ENCODE measurements at regions not wholly inside any gene's neighbourhood (a gene's known extent, or its start where the extent isn't known, plus 50 kb on each side); places are given as distances from the start of the nearest gene placed in this dataset.

GRCh38 chr12:91563011-91563765, 380.6 kb upstream of the DCN start:
- Histone ChIP-seq H4K20me1 (ENCODE audit: insufficient read depth, low read length) (no peaks in the 10 kb centered on the region), H3K79me2 (ENCODE audit: insufficient read depth, low read length) (no peaks in the 10 kb centered on the region), H2AFZ (ENCODE audit: low read depth, low read length) (no peak overlapping the region), H3K27ac (ENCODE audit: low read depth, low read length) (no peak overlapping the region), H3K9me3 (ENCODE audit: insufficient read depth, low read depth, low read length) (no peaks in the 10 kb centered on the region), H3K9ac (ENCODE audit: low read length) (no peak overlapping the region), H3K4me3 (ENCODE audit: insufficient read depth, low read depth, low read length) (no peak overlapping the region), H3K27me3 (ENCODE audit: insufficient read depth, low read length) (no peaks in the 10 kb centered on the region), H3K4me1 (ENCODE audit: insufficient read depth, low read length) (peaks cover 5% of the 10 kb centered on the region), H3K36me3 (ENCODE audit: insufficient read depth, low read length) (no peaks in the 10 kb centered on the region), H3K4me2 (ENCODE audit: low read length) (no peak overlapping the region)
- Mint-ChIP-seq H3K36me3 (ENCODE audit: low read depth, unreplicated experiment) (no peaks in the 10 kb centered on the region), H3K4me3 (ENCODE audit: unreplicated experiment) (no peak overlapping the region), H3K9me3 (ENCODE audit: unreplicated experiment) (peaks cover 4% of the 10 kb centered on the region), H3K4me1 (ENCODE audit: low read depth, unreplicated experiment) (peaks cover 18% of the 10 kb centered on the region), H3K27ac (ENCODE audit: unreplicated experiment) (no peak overlapping the region), H3K27me3 (ENCODE audit: low read depth, unreplicated experiment) (no peaks in the 10 kb centered on the region)
- DNase-seq (ENCODE audit: low read depth) (no peak), FAIRE-seq (no peak)
- TF ChIP-seq CTCF (IDR thresholded peaks at IDR 0.05; ENCODE audit: insufficient read depth, low read depth, low read length) (no peak), EZH2 (IDR thresholded peaks at IDR 0.05; ENCODE audit: insufficient read depth, low read length) (no peak)

- Histone ChIP-seq H3K79me2 (ENCODE audit: insufficient read depth, low read length) (no peaks in the 10 kb centered on the region), H3K4me2 (ENCODE audit: low read length) (no peak overlapping the region), H3K27me3 (ENCODE audit: insufficient read depth, low read length) (no peaks in the 10 kb centered on the region), H3K4me3 (ENCODE audit: insufficient read depth, low read depth, low read length) (no peak overlapping the region), H3K4me1 (ENCODE audit: insufficient read depth, low read length) (peaks cover 5% of the 10 kb centered on the region), H2AFZ (ENCODE audit: low read depth, low read length) (no peak overlapping the region), H3K27ac (ENCODE audit: low read depth, low read length) (no peak overlapping the region), H3K36me3 (ENCODE audit: insufficient read depth, low read length) (no peaks in the 10 kb centered on the region), H4K20me1 (ENCODE audit: insufficient read depth, low read length) (no peaks in the 10 kb centered on the region), H3K9me3 (ENCODE audit: insufficient read depth, low read depth, low read length) (no peaks in the 10 kb centered on the region), H3K9ac (ENCODE audit: low read length) (no peak overlapping the region)
- no peaks in the 10 kb centered on the region for H3K36me3 Mint-ChIP-seq (ENCODE audit: low read depth, unreplicated experiment)
- TF ChIP-seq EZH2 (IDR thresholded peaks at IDR 0.05; ENCODE audit: insufficient read depth, low read length) (no peak), CTCF (IDR thresholded peaks at IDR 0.05; ENCODE audit: insufficient read depth, low read depth, low read length) (no peak)
- peaks cover 4% of the 10 kb centered on the region for H3K9me3 Mint-ChIP-seq (ENCODE audit: unreplicated experiment)
- no peak overlapping the region for H3K4me3 Mint-ChIP-seq (ENCODE audit: unreplicated experiment)
- no peaks in the 10 kb centered on the region for H3K27me3 Mint-ChIP-seq (ENCODE audit: low read depth, unreplicated experiment)
- FAIRE-seq (no peak), DNase-seq (ENCODE audit: low read depth) (no peak)
- H3K27ac Mint-ChIP-seq (ENCODE audit: unreplicated experiment): no peak overlapping the region
- peaks cover 18% of the 10 kb centered on the region for H3K4me1 Mint-ChIP-seq (ENCODE audit: low read depth, unreplicated experiment)
Measured at GRCh38 chr12:91562476-91562875, 379.9 kb upstream of the DCN start.

GRCh38 chr12:91561958-91562325, 379.3 kb upstream of the DCN start:
- no peaks in the 10 kb centered on the region for H3K36me3 Mint-ChIP-seq (ENCODE audit: low read depth, unreplicated experiment)
- H3K27ac Mint-ChIP-seq (ENCODE audit: unreplicated experiment): no peak overlapping the region
- no peaks in the 10 kb centered on the region for H3K36me3 ChIP-seq (ENCODE audit: insufficient read depth, low read length)
- H3K4me1 Mint-ChIP-seq (ENCODE audit: low read depth, unreplicated experiment): peaks cover 18% of the 10 kb centered on the region
- H3K27ac ChIP-seq (ENCODE audit: low read depth, low read length): no peak overlapping the region
- no peak overlapping the region for H3K4me2 ChIP-seq (ENCODE audit: low read length)
- no peak overlapping the region for H3K4me3 Mint-ChIP-seq (ENCODE audit: unreplicated experiment)
- peaks cover 4% of the 10 kb centered on the region for H3K9me3 Mint-ChIP-seq (ENCODE audit: unreplicated experiment)
- H3K27me3 Mint-ChIP-seq (ENCODE audit: low read depth, unreplicated experiment): no peaks in the 10 kb centered on the region
- H3K9ac ChIP-seq (ENCODE audit: low read length): no peak overlapping the region
- FAIRE-seq (no peak), DNase-seq (ENCODE audit: low read depth) (no peak)
- H4K20me1 ChIP-seq (ENCODE audit: insufficient read depth, low read length): no peaks in the 10 kb centered on the region
- TF ChIP-seq CTCF (IDR thresholded peaks at IDR 0.05; ENCODE audit: insufficient read depth, low read depth, low read length) (no peak), EZH2 (IDR thresholded peaks at IDR 0.05; ENCODE audit: insufficient read depth, low read length) (no peak)
- no peak overlapping the region for H3K4me3 ChIP-seq (ENCODE audit: insufficient read depth, low read depth, low read length)
- H3K79me2 ChIP-seq (ENCODE audit: insufficient read depth, low read length): no peaks in the 10 kb centered on the region
- H2AFZ ChIP-seq (ENCODE audit: low read depth, low read length): no peak overlapping the region
- no peaks in the 10 kb centered on the region for H3K9me3 ChIP-seq (ENCODE audit: insufficient read depth, low read depth, low read length)
- H3K4me1 ChIP-seq (ENCODE audit: insufficient read depth, low read length): peaks cover 5% of the 10 kb centered on the region
- no peaks in the 10 kb centered on the region for H3K27me3 ChIP-seq (ENCODE audit: insufficient read depth, low read length)
